Ishikawa (cell line): ENCODE measurements at regions not wholly inside any gene's neighbourhood (a gene's known extent, or its start where the extent isn't known, plus 50 kb on each side); places are given as distances from the start of the nearest gene placed in this dataset.

ENCODE experiments used
- EP300 ChIP-seq: IDR thresholded peaks from 2 replicates; pipeline ENCODE4 v1.6.1; 2012; ENCODE audit warnings: borderline replicate concordance
- FOXM1 ChIP-seq: IDR thresholded peaks from 2 replicates; pipeline ENCODE4 v1.6.1; 2012; ENCODE audit warnings: low read depth, borderline replicate concordance
- RAD21 ChIP-seq: IDR thresholded peaks from 2 replicates; pipeline ENCODE4 v1.6.1; 2012; ENCODE audit warnings: low read depth
- TF ChIP-seq, protein P1 (sequence below): IDR thresholded peaks from 2 replicates; pipeline ENCODE4 v1.6.1; 2012; ENCODE audit warnings: low read depth, mild to moderate bottlenecking

DNA sequence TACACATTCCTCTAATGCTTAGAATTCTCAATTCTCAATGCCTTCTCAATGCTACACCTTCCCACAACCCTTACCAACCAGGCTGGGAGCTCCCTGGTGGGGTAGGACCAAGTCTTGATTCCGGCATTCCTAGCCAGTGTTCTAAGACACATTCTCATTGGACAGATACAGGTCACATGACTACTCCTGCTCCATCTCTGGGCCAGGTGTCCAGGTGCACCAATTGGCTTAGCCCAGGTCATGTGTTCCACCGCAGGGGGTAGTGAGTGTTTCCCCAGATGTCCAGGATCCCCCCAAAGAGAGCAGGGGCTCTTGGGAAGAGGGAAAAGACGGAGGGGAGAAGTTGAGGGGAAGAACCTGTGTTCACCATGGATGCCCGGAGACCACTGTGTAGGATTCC is 58.7 kb upstream of the MLN start:
- TF ChIP-seq EP300 (no peak), RAD21 (no peak), FOXM1 (no peak)
- TF ChIP-seq, protein P1, sequence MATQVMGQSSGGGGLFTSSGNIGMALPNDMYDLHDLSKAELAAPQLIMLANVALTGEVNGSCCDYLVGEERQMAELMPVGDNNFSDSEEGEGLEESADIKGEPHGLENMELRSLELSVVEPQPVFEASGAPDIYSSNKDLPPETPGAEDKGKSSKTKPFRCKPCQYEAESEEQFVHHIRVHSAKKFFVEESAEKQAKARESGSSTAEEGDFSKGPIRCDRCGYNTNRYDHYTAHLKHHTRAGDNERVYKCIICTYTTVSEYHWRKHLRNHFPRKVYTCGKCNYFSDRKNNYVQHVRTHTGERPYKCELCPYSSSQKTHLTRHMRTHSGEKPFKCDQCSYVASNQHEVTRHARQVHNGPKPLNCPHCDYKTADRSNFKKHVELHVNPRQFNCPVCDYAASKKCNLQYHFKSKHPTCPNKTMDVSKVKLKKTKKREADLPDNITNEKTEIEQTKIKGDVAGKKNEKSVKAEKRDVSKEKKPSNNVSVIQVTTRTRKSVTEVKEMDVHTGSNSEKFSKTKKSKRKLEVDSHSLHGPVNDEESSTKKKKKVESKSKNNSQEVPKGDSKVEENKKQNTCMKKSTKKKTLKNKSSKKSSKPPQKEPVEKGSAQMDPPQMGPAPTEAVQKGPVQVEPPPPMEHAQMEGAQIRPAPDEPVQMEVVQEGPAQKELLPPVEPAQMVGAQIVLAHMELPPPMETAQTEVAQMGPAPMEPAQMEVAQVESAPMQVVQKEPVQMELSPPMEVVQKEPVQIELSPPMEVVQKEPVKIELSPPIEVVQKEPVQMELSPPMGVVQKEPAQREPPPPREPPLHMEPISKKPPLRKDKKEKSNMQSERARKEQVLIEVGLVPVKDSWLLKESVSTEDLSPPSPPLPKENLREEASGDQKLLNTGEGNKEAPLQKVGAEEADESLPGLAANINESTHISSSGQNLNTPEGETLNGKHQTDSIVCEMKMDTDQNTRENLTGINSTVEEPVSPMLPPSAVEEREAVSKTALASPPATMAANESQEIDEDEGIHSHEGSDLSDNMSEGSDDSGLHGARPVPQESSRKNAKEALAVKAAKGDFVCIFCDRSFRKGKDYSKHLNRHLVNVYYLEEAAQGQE, result no peak
